SJCRH30 (cell line): ENCODE measurements at regions not wholly inside any gene's neighbourhood (a gene's known extent, or its start where the extent isn't known, plus 50 kb on each side); places are given as distances from the start of the nearest gene placed in this dataset.

ENCODE experiments used
- DNase-seq, 2 experiments: peaks; one replicate each; pipeline ENCODE4 v3.0.0-alpha.2; 2015 to 2020
- H3K27ac ChIP-seq: fragments of 250-450 bp; sonication (Bioruptor Pico); 2 replicates; pipeline ENCODE4 v1.5.1; 2020; ENCODE audit warnings: mild to moderate bottlenecking, moderate library complexity
- H3K27me3 ChIP-seq: fragments of 250-450 bp; sonication (Bioruptor Pico); 2 replicates; pipeline ENCODE4 v1.5.1; 2020; ENCODE audit warnings: mild to moderate bottlenecking, moderate library complexity
- H3K36me3 ChIP-seq: fragments of 250-450 bp; sonication (Bioruptor Pico); 2 replicates; pipeline ENCODE4 v1.5.1; 2020; ENCODE audit warnings: mild to moderate bottlenecking, moderate library complexity
- H3K4me1 ChIP-seq: fragments of 250-450 bp; sonication (Bioruptor Pico); 2 replicates; pipeline ENCODE4 v1.5.1; 2020; ENCODE audit warnings: mild to moderate bottlenecking, moderate library complexity
- H3K4me3 ChIP-seq: fragments of 250-450 bp; sonication (Bioruptor Pico); 2 replicates; pipeline ENCODE4 v1.5.1; 2020; ENCODE audit warnings: mild to moderate bottlenecking, moderate library complexity
- H3K9me3 ChIP-seq: fragments of 250-450 bp; sonication (Bioruptor Pico); replicated peaks from 2 replicates; pipeline ENCODE4 v1.5.1; 2020; ENCODE audit warnings: mild to moderate bottlenecking, moderate library complexity

DNA sequence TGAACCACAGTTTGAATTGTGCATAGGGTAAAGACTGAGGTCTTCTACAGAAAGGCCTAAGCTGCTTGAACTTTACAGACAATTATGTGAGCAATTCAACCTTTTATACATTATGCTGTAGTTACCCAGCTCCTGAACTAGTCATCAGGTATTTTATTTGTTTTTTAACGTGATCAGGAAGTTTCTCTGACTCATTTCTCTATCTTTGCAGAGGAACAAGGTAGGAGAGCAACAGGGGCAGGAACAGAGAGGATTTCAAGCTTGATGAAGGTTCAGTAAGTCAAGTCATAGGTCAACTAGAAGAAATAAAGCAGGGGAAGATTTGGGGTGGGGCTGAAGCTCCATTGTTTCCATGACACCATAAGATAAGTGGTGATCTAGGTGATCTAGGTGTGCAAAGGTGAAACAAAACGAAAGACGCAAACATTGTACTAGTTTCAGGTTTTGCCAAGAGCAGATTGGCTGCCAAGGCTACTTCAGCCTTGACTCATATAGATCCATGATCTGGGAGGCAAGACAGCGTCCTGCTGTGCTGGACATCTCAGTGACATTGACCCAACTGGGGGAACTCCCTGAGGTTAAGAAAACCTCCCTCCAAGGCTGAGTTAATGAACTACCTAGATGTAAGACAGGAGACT lies 198.1 kb downstream of the DAD1 start:
- no peak for DNase-seq
- Histone ChIP-seq H3K27me3 (no peaks in the 10 kb centered on the region; the same call in 1 of the 2 replicates), H3K27ac (no peak overlapping the region), H3K36me3 (no peaks in the 10 kb centered on the region), H3K4me1 (peaks cover 40% of the 10 kb centered on the region), H3K9me3 (no peaks in the 10 kb centered on the region), H3K4me3 (no peak overlapping the region)

DNA sequence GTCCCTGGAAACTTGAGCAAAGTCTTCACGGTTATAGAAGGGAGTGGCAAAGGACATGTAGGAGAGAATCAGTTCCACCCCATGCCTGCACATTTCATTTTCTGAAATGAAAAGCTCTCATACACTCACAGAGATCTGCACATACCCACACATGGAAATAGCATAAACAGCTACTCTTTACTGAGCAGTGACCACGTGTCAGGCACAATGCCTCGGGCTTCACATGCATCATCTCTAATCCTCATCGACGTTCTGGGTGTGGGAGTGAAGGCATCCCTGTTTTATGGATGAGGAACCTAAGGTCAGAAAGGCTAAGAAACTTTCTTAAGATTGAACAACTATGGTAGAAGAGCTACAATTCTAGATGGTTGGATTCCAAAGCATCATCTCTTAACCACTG lies 198.8 kb downstream of the DAD1 start:
- no peaks in the 10 kb centered on the region for H3K9me3 ChIP-seq
- no peaks in the 10 kb centered on the region; the same call in 1 of the 2 replicates for H3K27me3 ChIP-seq
- H3K4me3 ChIP-seq, result no peak overlapping the region
- peaks cover 36% of the 10 kb centered on the region for H3K4me1 ChIP-seq
- no peak overlapping the region for H3K27ac ChIP-seq
- DNase-seq, result no peak
- H3K36me3 ChIP-seq, result no peaks in the 10 kb centered on the region

DNA sequence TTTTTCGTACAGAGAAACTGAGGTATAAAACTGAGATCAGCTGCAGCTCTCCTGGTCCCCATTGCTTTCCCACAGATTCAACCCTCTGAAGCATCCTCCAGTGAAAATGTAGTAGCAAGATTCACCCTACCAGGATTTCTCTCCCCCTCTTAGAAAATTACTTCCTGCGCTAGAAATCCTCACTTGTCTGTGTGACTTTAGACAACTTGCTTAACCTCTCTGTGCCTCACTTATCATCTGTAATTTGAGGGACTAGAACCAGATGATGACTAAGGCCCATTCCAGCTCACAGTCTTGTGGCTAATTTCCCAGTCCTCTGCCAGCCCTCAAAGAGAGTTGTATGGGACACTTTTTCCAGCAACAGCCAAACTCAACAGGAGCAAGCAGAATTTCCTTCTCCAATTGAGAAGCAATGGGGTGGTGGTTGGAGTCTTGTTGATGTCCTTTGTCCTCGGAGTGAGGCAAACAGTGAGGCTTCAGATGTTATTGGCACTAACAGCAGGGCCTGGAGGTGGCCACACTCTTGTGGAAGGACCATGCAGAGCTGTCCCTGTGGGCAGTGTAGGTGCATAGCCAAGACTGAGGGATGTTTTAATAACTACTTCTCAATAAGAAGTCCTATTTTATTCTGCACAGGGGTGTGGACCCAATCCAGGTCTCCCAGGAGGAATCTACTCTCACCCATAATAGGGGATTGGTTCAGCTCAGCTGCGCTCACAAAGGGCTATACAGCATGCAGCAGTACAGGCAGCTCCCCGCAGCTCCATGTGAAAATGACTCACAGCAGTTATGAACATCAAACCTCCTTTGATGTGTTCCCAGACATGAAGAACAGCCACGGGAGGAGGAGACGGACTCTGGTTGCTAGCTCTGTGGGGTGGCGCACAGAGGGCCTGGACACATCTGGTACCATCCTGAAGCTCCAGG lies 200.1 kb downstream of the DAD1 start:
- no peaks in the 10 kb centered on the region for H3K36me3 ChIP-seq
- H3K4me1 ChIP-seq, result peaks cover 24% of the 10 kb centered on the region
- H3K27ac ChIP-seq, result no peak overlapping the region
- no peaks in the 10 kb centered on the region; the same call in 1 of the 2 replicates for H3K27me3 ChIP-seq
- no peak overlapping the region for H3K4me3 ChIP-seq
- DNase-seq, result no peak
- no peaks in the 10 kb centered on the region for H3K9me3 ChIP-seq

DNA sequence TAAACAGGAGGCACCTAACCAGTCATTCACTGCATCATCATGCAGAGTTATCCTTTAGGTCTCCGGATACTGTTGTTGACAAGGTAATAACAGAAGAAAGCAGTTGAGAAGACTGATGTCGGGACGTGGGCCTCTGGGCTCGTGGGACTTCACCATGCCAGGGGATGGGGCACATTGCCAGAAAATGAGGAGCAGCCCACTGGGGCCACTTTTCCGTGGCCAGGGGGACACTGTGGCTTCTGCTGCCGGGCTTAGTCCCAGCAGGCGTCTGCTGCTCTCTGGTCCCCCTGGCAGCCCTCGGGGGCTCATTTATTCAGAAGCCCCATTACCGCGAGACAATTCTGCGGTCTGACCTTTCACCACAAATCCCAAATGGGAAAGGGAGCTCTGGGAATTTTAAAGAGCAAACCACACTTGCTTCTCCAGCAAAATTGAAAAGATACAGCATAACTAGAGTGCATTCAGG lies 201.2 kb downstream of the DAD1 start:
- Histone ChIP-seq H3K4me3 (peak overlapping the region; percentile 35), H3K27me3 (no peaks in the 10 kb centered on the region; the same call in 1 of the 2 replicates), H3K36me3 (no peaks in the 10 kb centered on the region), H3K9me3 (no peaks in the 10 kb centered on the region), H3K27ac (peak overlapping the region; percentile 1; the same call in 1 of the 2 replicates), H3K4me1 (peaks cover 17% of the 10 kb centered on the region)
- DNase-seq, result peak; percentile 76 to 89

DNA sequence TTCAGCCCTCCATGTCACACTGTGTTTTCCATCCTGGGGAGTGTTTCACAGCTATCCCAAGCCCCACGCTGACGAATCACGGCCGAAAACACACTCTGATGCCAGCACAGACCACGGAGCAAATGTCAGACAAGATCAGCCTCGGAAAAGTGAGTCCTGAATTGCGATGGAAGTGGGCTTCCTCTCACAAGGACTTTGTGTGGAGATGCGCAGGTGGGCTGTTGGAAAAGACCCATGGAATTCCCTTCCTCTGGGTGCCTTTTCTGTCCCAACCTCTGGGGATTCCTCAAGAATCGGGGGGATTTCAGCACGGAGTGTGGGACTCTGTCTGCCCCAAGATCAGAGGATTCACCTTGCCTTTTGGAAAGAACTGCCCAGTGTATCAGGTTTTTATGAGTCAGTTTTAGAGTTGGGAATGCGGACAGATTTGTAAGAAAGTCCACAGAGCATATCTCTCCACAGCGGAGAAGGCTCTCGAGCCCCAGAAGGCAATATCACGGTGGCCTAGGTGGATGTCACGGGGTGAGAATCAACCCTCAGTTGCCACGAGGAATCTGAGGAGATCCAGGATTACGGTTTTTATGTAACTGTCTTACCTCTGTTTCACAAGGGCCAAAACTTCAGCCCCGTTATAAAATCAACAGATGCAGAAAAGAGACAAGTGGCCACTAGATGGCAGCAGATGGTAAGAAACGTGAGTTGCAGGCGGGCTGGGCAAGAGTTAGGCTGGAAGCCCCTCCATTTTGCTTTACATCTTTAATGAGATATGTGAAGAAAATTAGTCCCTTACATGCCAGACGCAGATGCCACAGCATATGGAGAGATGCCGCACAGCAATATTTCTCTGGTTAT lies 201.9 kb downstream of the DAD1 start:
- Histone ChIP-seq H3K4me3 (peak overlapping the region; percentile 35), H3K27ac (peak overlapping the region; percentile 1; the same call in 1 of the 2 replicates), H3K9me3 (no peaks in the 10 kb centered on the region), H3K36me3 (no peaks in the 10 kb centered on the region), H3K4me1 (peaks cover 14% of the 10 kb centered on the region), H3K27me3 (no peaks in the 10 kb centered on the region; the same call in 1 of the 2 replicates)
- DNase-seq, result peak; percentile 80 to 94

DNA sequence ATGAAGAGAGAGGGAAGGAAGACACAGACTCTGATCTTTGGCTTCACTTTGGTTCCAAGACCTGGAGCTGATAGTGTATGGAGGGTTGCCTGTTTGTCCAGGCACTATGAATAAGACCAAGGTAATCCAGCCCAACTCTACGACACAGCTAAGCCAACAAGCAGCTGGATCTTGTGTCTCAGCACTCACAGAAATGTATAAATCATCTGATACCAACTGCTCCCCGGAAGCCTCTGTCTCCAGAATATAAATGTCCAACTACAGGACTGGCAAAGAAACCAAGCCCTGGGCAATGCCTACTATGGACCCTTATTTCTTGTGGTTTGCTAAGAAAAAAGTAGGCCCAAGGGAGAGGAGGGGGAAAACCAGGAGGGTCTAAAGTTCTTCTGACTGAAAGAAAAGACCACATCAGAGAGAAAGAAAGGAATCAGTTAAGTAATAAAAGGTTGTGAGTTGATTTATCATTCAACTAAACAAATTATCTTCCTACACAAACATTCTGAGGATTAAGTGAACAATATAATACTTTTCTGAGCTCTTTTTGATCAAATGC lies 204.0 kb downstream of the DAD1 start:
- H3K9me3 ChIP-seq, result no peaks in the 10 kb centered on the region

DNA sequence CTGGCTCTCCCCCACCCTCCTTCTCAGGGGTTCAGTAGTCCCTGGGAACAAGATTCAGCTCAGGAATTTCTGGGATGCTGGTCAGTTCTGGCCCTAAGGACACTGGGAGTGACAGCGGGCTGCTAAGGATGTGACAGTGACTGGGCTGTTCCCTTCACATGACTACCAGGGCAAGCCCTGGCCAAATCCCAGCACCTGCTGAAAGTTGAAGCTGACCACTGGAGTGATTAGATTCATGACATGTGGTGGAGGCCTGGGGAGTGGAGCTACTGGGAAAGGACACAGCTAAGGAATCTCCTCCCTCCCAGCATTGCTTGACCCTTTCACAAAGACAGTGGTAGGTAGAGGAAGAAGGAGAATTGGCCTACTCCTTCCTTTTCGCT lies 204.9 kb downstream of the DAD1 start:
- no peak for DNase-seq
- Histone ChIP-seq H3K4me3 (no peak overlapping the region), H3K27ac (no peak overlapping the region), H3K36me3 (0 out of 2 replicates have a peak, but pooled peaks cover 1% of the 10 kb centered on the region), H3K9me3 (no peaks in the 10 kb centered on the region), H3K27me3 (no peaks in the 10 kb centered on the region; the same call in 1 of the 2 replicates), H3K4me1 (peaks cover 18% of the 10 kb centered on the region)

More for the DNA sequence above, 204.0 kb downstream of the DAD1 start:
- no peak for DNase-seq
- Histone ChIP-seq H3K27ac (no peak overlapping the region), H3K4me3 (no peak overlapping the region), H3K36me3 (no peaks in the 10 kb centered on the region), H3K27me3 (no peaks in the 10 kb centered on the region; the same call in 1 of the 2 replicates), H3K4me1 (peaks cover 12% of the 10 kb centered on the region)

DNA sequence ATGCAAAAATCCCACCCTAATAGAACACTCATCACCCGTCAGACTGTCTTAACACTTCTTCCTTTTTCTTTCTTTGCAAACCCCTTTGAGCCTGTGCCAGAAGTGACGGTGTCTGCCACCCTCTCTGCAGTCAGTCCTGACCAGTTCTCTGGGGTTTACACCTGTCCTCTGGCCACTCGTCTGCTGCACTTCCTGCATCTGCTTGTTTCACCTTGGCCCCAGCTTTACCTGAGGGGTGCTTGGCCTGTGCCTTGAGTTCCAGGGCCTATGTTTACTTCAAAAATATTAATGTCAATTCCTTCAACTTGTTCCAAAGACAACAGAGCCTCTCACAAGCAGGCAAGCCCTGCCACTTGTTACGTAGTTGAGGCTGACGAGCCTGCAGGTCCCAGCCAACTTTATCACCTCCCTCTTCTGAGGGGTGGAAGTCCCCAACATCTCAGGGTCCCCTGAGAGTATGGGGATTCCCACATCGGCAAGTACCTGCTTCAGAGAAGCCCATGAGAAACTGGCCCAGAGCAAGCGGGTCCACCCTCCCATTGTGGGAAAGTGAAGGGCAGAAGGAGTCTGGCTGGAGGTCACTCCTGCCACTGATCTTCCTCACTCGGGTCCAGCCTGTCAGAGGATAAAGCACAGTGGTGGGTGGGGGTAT lies 205.4 kb downstream of the DAD1 start:
- DNase-seq, result no peak
- Histone ChIP-seq H3K4me3 (no peak overlapping the region), H3K27me3 (no peaks in the 10 kb centered on the region; the same call in 1 of the 2 replicates), H3K27ac (no peak overlapping the region), H3K36me3 (0 out of 2 replicates have a peak, but pooled peaks cover 2% of the 10 kb centered on the region), H3K9me3 (no peaks in the 10 kb centered on the region), H3K4me1 (peaks cover 15% of the 10 kb centered on the region)

DNA sequence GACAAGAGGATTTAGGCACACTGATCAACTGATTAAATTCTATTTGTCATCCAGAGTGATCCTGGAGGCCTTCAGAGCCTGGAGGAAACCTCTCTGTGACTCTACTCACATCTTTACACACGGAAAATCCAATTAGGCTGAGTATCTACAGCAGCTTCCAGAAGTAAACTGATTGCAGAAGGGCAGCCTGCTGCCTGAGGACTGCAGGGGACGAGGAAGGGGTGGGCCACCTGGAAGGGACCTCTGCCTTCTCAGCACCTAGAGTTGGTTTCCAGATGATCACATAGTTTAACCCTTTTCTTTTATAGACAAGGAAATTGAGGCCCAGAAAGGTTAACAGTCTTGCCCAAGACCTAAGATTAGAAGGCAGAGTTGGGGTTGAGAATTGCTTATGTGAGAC lies 206.1 kb downstream of the DAD1 start:
- Histone ChIP-seq H3K4me3 (no peak overlapping the region), H3K36me3 (0 out of 2 replicates have a peak, but pooled peaks cover 2% of the 10 kb centered on the region), H3K4me1 (peaks cover 9% of the 10 kb centered on the region), H3K9me3 (no peaks in the 10 kb centered on the region), H3K27ac (no peak overlapping the region), H3K27me3 (no peaks in the 10 kb centered on the region; the same call in 1 of the 2 replicates)
- no peak for DNase-seq

DNA sequence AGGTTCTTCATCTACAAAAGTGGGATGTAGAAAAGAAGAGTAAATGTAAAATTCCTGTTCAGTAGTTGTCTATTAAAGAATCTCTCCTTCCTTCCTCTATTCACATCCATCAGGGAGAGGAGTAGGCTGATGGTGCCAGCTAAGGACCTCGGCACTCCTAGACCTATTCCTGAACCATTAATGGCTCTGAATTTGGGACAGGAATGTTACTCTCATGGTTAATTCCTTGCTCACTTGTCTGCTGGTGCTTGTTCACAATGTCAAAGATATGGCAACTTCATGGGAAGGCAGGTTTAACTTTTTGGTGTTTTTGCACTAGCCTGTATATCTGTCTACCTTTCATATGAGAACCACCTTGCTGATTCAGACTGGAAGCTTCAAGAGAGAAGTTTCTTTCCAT lies 206.6 kb downstream of the DAD1 start:
- Histone ChIP-seq H3K4me3 (no peak overlapping the region), H3K36me3 (0 out of 2 replicates have a peak, but pooled peaks cover 2% of the 10 kb centered on the region), H3K27ac (no peak overlapping the region), H3K9me3 (no peaks in the 10 kb centered on the region), H3K4me1 (peaks cover 7% of the 10 kb centered on the region), H3K27me3 (no peaks in the 10 kb centered on the region; the same call in 1 of the 2 replicates)
- no peak for DNase-seq

DNA sequence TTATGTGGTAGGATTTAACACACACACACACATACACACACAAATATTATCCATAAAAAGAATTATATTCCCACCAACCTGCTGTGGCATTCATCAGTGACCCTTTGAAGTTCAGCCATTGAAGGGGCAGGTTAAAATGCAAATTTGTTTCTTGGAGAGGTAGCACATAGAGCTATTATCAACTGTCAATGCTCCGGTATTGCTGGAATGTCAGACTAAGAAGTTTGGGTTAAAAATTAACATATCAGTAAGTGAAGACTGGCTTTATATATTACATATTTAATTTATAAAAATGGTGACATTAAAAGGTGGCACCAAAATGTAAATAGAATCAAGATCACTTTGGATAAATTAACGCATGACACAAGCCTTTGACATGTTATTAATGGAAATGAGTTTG lies 207.3 kb downstream of the DAD1 start:
- no peak overlapping the region for H3K4me3 ChIP-seq
- H3K27ac ChIP-seq, result no peak overlapping the region
- H3K36me3 ChIP-seq, result 0 out of 2 replicates have a peak, but pooled peaks cover 2% of the 10 kb centered on the region
- no peaks in the 10 kb centered on the region; the same call in 1 of the 2 replicates for H3K27me3 ChIP-seq
- DNase-seq, result no peak
- no peaks in the 10 kb centered on the region for H3K9me3 ChIP-seq
- H3K4me1 ChIP-seq, result peaks cover 7% of the 10 kb centered on the region

DNA sequence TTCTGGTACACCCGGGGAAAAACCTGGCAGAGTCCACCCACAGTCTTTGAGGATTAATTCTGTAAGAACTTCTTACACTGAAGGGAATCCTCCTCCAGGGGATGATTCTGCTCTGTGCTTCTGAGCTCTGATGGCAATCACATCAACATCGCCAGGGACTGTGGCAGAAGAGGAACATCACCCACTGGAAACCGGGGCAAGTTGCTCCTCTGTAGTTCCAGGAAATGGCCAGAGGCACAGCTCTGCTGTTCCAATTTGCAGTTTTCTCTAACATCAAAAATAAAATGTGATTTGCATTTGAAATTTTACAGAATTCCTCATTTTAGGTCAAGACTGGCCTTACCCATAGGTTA lies 207.6 kb downstream of the DAD1 start:
- 0 out of 2 replicates have a peak, but pooled peaks cover 2% of the 10 kb centered on the region for H3K36me3 ChIP-seq
- no peak overlapping the region for H3K4me3 ChIP-seq
- no peak overlapping the region for H3K27ac ChIP-seq
- peaks cover 7% of the 10 kb centered on the region for H3K4me1 ChIP-seq
- H3K9me3 ChIP-seq, result no peaks in the 10 kb centered on the region
- no peaks in the 10 kb centered on the region; the same call in 1 of the 2 replicates for H3K27me3 ChIP-seq
- no peak for DNase-seq

DNA sequence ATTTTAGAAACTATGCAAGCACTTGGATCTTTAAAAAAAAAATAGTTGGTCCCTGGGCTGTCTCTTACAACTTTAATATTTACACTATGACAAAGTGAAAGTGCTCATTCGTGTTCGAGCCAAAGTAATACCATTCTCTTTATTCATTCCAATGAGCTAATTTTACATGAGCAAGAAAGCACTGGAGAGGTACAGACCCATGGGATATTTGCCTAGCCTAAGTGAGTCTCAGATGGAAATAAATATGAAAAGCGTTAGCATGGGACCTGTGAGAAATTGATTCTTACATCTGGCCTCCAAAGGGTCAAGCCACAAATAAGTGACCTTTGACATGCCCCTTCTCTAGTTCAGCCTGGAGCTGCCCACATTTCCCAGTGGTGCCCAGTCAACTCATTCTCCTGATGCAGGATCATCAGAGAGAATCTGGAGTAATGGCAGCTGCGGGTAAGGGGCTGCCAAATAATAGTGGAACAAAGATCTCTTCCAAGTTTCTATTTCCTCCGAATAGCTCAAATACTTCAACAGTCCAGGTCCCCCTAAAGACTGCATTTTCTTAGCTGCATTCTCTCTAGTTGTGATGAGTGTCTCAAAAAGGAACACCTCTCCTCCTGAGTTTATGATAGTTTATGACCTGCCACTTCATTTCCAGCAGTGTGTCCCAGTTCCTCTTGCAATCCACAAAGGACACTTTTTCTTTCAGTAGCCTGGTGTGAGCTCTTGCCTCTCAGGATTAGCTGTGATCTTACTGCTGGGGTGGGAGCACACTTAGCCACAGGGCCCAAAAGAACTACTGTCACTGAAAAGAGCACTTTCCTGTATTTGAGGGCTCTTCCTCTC lies 208.2 kb downstream of the DAD1 start:
- H3K9me3 ChIP-seq, result no peaks in the 10 kb centered on the region
- no peak overlapping the region for H3K4me3 ChIP-seq
- no peak for DNase-seq
- 0 out of 2 replicates have a peak, but pooled peaks cover 2% of the 10 kb centered on the region for H3K36me3 ChIP-seq
- H3K27ac ChIP-seq, result no peak overlapping the region
- H3K27me3 ChIP-seq, result no peaks in the 10 kb centered on the region; the same call in 1 of the 2 replicates
- H3K4me1 ChIP-seq, result peaks cover 7% of the 10 kb centered on the region
